ENCODE measurements at regions not wholly inside any gene's neighbourhood (a gene's known extent, or its start where the extent isn't known, plus 50 kb on each side); places are given as distances from the start of the nearest gene placed in this dataset.

DNA sequence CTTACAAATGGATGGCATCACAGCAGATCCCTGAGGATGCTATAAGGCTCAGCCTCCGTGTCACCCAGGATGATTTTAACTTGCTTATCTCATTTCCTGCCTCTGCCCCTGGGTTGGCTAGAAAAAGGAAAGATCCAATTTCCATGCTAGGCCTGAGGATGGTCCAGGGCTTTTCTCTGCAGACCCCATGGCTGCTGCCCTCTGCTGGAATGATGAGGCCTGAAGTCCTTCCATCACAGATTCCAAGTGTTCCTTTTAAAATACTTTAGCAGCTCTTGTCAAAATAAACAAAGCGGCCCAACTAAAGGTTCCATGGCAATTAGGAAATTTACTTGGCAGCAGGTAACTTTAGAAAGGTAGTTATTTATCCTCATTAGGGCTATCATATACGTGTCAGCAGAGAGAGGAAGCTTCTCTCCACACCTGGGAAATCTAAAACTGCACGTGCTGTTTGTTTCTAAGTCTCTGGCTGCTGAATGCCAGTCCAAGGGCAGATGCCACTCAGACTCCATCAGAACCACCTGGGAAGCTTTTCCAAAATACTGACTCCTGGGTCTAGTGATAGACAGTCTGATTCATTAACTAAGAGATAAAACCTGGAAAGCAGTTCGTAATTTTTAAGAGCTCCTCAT, 401.9 kb upstream of the IL12A start:
- no peaks in the 10 kb centered on the region for H3K4me1 Mint-ChIP-seq (ENCODE audit: low read depth)
- ATAC-seq (replicated peaks in 1 of 2) (no peak), DNase-seq (no peak)
- H3K36me3 Mint-ChIP-seq (ENCODE audit: insufficient read depth in 2 of 2) = no peaks in the 10 kb centered on the region
- H3K27me3 Mint-ChIP-seq (ENCODE audit: low read depth) = no peaks in the 10 kb centered on the region
- no peak overlapping the region for H3K4me3 Mint-ChIP-seq
- peaks cover 3% of the 10 kb centered on the region in 2 donors for H3K9me3 Mint-ChIP-seq
- no peak overlapping the region for H3K27ac Mint-ChIP-seq

DNA sequence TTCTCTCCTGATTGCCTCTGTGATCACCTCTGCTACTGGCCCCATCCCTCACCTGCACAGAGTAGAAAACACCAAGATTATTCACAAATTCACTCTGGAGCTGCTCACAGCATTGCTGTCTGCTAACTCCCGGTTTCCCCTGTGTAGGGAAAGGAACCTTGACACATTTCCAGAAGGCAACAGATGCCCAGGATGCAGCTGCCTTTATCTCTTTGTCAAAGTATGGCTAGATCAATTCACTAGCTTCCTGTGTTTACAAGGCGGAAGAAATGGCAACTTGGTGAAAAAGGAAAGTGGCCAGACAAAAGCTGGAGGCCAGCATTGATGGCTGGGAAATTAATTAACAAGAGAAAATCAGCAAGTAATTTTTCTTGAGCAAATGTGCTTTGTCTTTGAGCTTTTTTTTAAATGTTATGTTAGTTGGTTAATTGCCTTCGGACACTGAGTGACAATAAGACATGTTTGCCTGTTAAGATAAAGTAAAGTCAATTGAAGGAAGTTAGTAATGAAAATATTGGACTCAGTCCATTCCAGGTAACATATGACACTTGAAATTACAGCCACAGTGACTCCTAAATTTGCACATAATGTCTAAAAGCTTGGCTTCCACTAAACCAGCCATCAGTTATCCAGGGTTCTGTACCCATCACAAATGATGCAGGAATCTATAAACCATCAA, 394.6 kb upstream of the IL12A start:
- peaks cover 2 to 3% of the 10 kb centered on the region in 2 donors for H3K36me3 Mint-ChIP-seq (ENCODE audit: insufficient read depth in 2 of 2)
- DNase-seq (no peak), ATAC-seq (replicated peaks in 1 of 2) (no peak)
- no peaks in the 10 kb centered on the region for H3K4me1 Mint-ChIP-seq (ENCODE audit: low read depth)
- H3K27me3 Mint-ChIP-seq (ENCODE audit: low read depth) = peaks cover 6% of the 10 kb centered on the region
- no peak overlapping the region for H3K27ac Mint-ChIP-seq
- H3K4me3 Mint-ChIP-seq = no peak overlapping the region
- H3K9me3 Mint-ChIP-seq = peaks cover 8 to 14% of the 10 kb centered on the region in 2 donors

DNA sequence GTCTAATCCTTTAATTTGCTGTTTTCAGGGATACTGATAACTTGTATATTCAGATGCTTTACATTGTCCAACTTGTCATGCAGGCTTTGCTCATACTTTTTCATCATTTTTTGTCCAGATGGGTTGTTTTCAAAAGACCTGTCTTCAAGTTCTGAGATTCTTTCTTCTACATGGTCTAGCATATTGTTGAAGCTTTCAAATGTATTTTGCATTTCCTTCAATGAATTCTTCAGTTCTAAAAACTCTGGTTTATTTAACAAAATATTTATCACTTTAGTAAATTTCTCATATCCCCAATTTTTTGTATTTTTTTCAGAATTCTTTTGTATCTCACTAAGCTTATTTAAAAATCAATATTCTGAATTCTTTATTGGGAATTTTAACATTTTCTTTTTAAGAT, 388.3 kb upstream of the IL12A start:
- DNase-seq = no peak
- Mint-ChIP-seq H3K9me3 (peaks cover 7 to 11% of the 10 kb centered on the region in 2 donors), H3K4me3 (no peak overlapping the region), H3K27me3 (ENCODE audit: low read depth) (no peaks in the 10 kb centered on the region), H3K27ac (no peak overlapping the region), H3K36me3 (ENCODE audit: insufficient read depth in 2 of 2) (peaks cover 0 to 2% of the 10 kb centered on the region in 2 donors), H3K4me1 (ENCODE audit: low read depth) (no peaks in the 10 kb centered on the region)
- no peak for ATAC-seq (replicated peaks in 1 of 2)

GRCh38 chr3:159604151-159604581, 384.5 kb upstream of the IL12A start:
- H3K27ac Mint-ChIP-seq = no peak overlapping the region
- peaks cover 0 to 2% of the 10 kb centered on the region in 2 donors for H3K36me3 Mint-ChIP-seq (ENCODE audit: insufficient read depth in 2 of 2)
- peaks cover 5 to 7% of the 10 kb centered on the region in 2 donors for H3K9me3 Mint-ChIP-seq
- H3K27me3 Mint-ChIP-seq (ENCODE audit: low read depth) = no peaks in the 10 kb centered on the region
- no peak for DNase-seq
- no peak for ATAC-seq (replicated peaks in 1 of 2)
- no peaks in the 10 kb centered on the region for H3K4me1 Mint-ChIP-seq (ENCODE audit: low read depth)
- H3K4me3 Mint-ChIP-seq = no peak overlapping the region

- H3K9me3 Mint-ChIP-seq = peaks cover 3 to 5% of the 10 kb centered on the region in 2 donors
These were observed 383.5 kb upstream of the IL12A start for GRCh38 chr3:159605101-159605500.

DNA sequence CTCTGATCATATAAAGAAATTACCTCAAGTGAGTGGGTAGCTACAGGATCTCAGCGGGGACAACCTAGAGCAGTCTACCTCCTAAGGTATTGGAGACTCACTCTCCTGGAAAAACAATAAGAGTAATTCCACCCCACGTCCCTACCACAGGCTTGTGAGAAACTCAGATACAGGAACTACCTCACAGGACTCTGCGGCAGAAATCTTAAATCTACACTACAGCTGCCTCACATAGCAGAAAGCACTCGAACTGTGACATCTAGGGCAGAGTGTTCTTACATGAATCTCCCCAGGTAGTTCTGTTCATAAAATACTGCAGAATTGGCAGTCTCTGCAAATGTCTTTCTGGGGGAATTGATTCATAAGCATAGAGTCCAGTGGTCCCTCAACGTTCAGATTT, 382.9 kb upstream of the IL12A start:
- H3K27me3 Mint-ChIP-seq (ENCODE audit: low read depth) = no peaks in the 10 kb centered on the region
- H3K36me3 Mint-ChIP-seq (ENCODE audit: insufficient read depth in 2 of 2) = no peaks in the 10 kb centered on the region
- no peak overlapping the region for H3K27ac Mint-ChIP-seq
- H3K4me3 Mint-ChIP-seq = no peak overlapping the region
- H3K4me1 Mint-ChIP-seq (ENCODE audit: low read depth) = no peaks in the 10 kb centered on the region
- DNase-seq (no peak), ATAC-seq (replicated peaks in 1 of 2) (no peak)
- peaks cover 0 to 3% of the 10 kb centered on the region in 2 donors for H3K9me3 Mint-ChIP-seq

More at GRCh38 chr3:159605101-159605500, 383.5 kb upstream of the IL12A start:
- H3K4me1 Mint-ChIP-seq (ENCODE audit: low read depth) = no peaks in the 10 kb centered on the region
- H3K27me3 Mint-ChIP-seq (ENCODE audit: low read depth) = no peaks in the 10 kb centered on the region
- H3K27ac Mint-ChIP-seq = no peak overlapping the region
- no peak for DNase-seq
- ATAC-seq (replicated peaks in 1 of 2) = no peak
- peaks cover 0 to 1% of the 10 kb centered on the region in 2 donors for H3K36me3 Mint-ChIP-seq (ENCODE audit: insufficient read depth in 2 of 2)
- H3K4me3 Mint-ChIP-seq = no peak overlapping the region

GRCh38 chr3:159607856-159608255, 380.8 kb upstream of the IL12A start:
- no peaks in the 10 kb centered on the region for H3K4me1 Mint-ChIP-seq (ENCODE audit: low read depth)
- DNase-seq (no peak), ATAC-seq (replicated peaks in 1 of 2) (no peak)
- no peaks in the 10 kb centered on the region for H3K27me3 Mint-ChIP-seq (ENCODE audit: low read depth)
- H3K36me3 Mint-ChIP-seq (ENCODE audit: insufficient read depth in 2 of 2) = no peaks in the 10 kb centered on the region
- no peak overlapping the region for H3K4me3 Mint-ChIP-seq
- no peak overlapping the region for H3K27ac Mint-ChIP-seq
- H3K9me3 Mint-ChIP-seq = peaks cover 0 to 1% of the 10 kb centered on the region in 2 donors

- Mint-ChIP-seq H3K4me1 (ENCODE audit: low read depth) (no peaks in the 10 kb centered on the region), H3K9me3 (peaks cover 0 to 1% of the 10 kb centered on the region in 2 donors), H3K36me3 (ENCODE audit: insufficient read depth in 2 of 2) (no peaks in the 10 kb centered on the region), H3K27ac (no peak overlapping the region), H3K27me3 (ENCODE audit: low read depth) (no peaks in the 10 kb centered on the region), H3K4me3 (no peak overlapping the region)
- no peak for DNase-seq
- ATAC-seq (replicated peaks in 1 of 2) = no peak
These were observed 380.3 kb upstream of the IL12A start for GRCh38 chr3:159608311-159608710.

- Mint-ChIP-seq H3K27ac (no peak overlapping the region), H3K9me3 (peaks cover 0 to 1% of the 10 kb centered on the region in 2 donors), H3K4me1 (ENCODE audit: low read depth) (no peaks in the 10 kb centered on the region), H3K27me3 (ENCODE audit: low read depth) (no peaks in the 10 kb centered on the region), H3K36me3 (ENCODE audit: insufficient read depth in 2 of 2) (no peaks in the 10 kb centered on the region), H3K4me3 (no peak overlapping the region)
- no peak for ATAC-seq (replicated peaks in 1 of 2)
- no peak for DNase-seq
These were observed 379.0 kb upstream of the IL12A start for GRCh38 chr3:159609625-159610024.

GRCh38 chr3:159616234-159616825, 372.3 kb upstream of the IL12A start:
- Mint-ChIP-seq H3K4me1 (ENCODE audit: low read depth) (no peaks in the 10 kb centered on the region), H3K4me3 (no peak overlapping the region), H3K27ac (no peak overlapping the region), H3K27me3 (ENCODE audit: low read depth) (no peaks in the 10 kb centered on the region), H3K9me3 (peaks cover 0 to 1% of the 10 kb centered on the region in 2 donors), H3K36me3 (ENCODE audit: insufficient read depth in 2 of 2) (no peaks in the 10 kb centered on the region)
- ATAC-seq (replicated peaks in 1 of 2) = no peak
- DNase-seq = no peak

- Mint-ChIP-seq H3K27ac (no peak overlapping the region), H3K9me3 (peaks cover 0 to 1% of the 10 kb centered on the region in 2 donors), H3K4me3 (no peak overlapping the region), H3K4me1 (ENCODE audit: low read depth) (no peaks in the 10 kb centered on the region), H3K36me3 (ENCODE audit: insufficient read depth in 2 of 2) (no peaks in the 10 kb centered on the region), H3K27me3 (ENCODE audit: low read depth) (no peaks in the 10 kb centered on the region)
- ATAC-seq (replicated peaks in 1 of 2) (no peak), DNase-seq (no peak)
These were observed 369.2 kb upstream of the IL12A start for GRCh38 chr3:159619341-159619885.

DNA sequence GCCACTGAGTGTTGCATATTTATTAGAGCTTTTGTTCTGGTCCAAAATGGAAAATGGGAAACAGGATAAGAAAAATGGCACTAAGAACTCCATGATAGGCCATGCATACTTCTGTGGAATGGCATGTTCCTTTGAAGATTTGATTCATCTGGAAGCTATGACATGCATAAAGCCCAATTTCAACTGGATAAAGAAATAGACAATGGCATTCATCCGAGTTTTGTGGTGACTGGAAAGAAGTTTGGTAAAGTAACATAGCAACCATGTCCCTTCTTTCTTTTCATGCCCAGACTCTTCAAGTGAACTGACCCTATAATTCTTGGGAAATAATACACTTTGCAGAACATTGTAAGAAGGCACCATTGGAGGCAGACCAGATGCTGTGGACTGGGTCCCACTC, 368.4 kb upstream of the IL12A start:
- DNase-seq (no peak), ATAC-seq (replicated peaks in 1 of 2) (no peak)
- H3K4me1 Mint-ChIP-seq (ENCODE audit: low read depth) = no peaks in the 10 kb centered on the region
- no peaks in the 10 kb centered on the region for H3K27me3 Mint-ChIP-seq (ENCODE audit: low read depth)
- no peak overlapping the region for H3K4me3 Mint-ChIP-seq
- no peaks in the 10 kb centered on the region for H3K36me3 Mint-ChIP-seq (ENCODE audit: insufficient read depth in 2 of 2)
- no peak overlapping the region for H3K27ac Mint-ChIP-seq
- H3K9me3 Mint-ChIP-seq = no peaks in the 10 kb centered on the region

- H3K4me3 Mint-ChIP-seq = no peak overlapping the region
- no peaks in the 10 kb centered on the region for H3K9me3 Mint-ChIP-seq
- H3K27me3 Mint-ChIP-seq (ENCODE audit: low read depth) = no peaks in the 10 kb centered on the region
- DNase-seq (no peak), ATAC-seq (replicated peaks in 1 of 2) (no peak)
- no peaks in the 10 kb centered on the region for H3K4me1 Mint-ChIP-seq (ENCODE audit: low read depth)
- no peaks in the 10 kb centered on the region for H3K36me3 Mint-ChIP-seq (ENCODE audit: insufficient read depth in 2 of 2)
- no peak overlapping the region for H3K27ac Mint-ChIP-seq
These were observed 367.8 kb upstream of the IL12A start for GRCh38 chr3:159620873-159621272.

All from activated T-cell treated with anti-CD3 and anti-CD28 coated beads, Interleukin-2, amount 50 U/mL, for 72 hours (primary cell).